A673 (cell line): ENCODE measurements at regions not wholly inside any gene's neighbourhood (a gene's known extent, or its start where the extent isn't known, plus 50 kb on each side); places are given as distances from the start of the nearest gene placed in this dataset.

ENCODE experiments used
- CTCF ChIP-seq: fragments of 300-800, 200-600 bp; sonication (generic); conservative IDR thresholded peaks from 2 replicates; pipeline ENCODE4 v1.5.1; 2017; ENCODE audit warnings: low read depth, mild to moderate bottlenecking, antibody characterized with exemption, low read length, moderate library complexity, mixed read lengths
- EZH2 ChIP-seq: fragments of 200-600 bp; sonication (generic); IDR thresholded peaks from 2 replicates; pipeline ENCODE4 v1.6.1; 2017; ENCODE audit warnings: borderline replicate concordance, low read depth, mild to moderate bottlenecking, mixed read lengths, antibody characterized with exemption, low read length; ENCODE audit not compliant: poor library complexity, severe bottlenecking

GRCh38 chr6:134706806-134707205, 243.1 kb downstream of the ALDH8A1 start:
- TF ChIP-seq CTCF (no peak), EZH2 (no peak)
